ENCODE measurements at regions not wholly inside any gene's neighbourhood (a gene's known extent, or its start where the extent isn't known, plus 50 kb on each side); places are given as distances from the start of the nearest gene placed in this dataset.

DNA sequence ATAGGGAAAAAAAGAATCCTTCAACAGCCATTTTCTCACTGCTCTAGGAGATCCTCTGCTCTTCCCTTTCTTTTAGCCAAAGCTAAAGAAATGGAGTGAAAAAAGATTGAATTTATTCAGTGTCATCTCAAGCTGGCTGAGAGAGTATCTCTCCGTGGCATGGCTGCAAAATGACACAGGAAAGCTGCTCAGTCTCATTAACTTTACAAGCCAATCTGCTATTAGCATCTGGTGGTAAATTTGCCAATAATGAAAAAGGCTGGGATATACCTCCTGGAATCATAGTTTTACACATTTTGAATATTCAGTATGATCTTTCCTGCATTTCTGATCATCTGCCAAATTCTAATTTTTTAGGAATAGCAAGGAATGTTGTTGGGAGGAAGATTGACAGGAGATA, 176.8 kb upstream of the CHRM3 start:
- DNase-seq = no peak

DNA sequence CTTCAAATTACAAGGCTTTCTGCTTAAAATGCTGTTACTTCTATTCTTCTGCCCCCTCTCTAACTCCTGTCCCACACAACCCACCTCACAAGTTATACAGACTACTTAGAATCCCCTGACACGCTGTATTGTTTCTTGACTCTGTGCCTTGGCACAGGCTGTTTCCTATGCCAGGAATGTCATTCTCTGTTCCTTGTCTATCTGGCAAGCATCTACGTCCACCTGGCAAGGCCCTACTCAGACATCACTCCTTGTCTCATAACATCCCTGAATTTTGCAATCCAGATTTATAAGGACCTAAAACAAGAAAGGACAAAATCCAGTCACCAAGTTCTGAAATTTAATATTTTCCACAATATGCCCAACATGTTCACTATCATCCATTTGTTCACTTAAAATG, 182.0 kb upstream of the CHRM3 start:
- DNase-seq = no peak

DNA sequence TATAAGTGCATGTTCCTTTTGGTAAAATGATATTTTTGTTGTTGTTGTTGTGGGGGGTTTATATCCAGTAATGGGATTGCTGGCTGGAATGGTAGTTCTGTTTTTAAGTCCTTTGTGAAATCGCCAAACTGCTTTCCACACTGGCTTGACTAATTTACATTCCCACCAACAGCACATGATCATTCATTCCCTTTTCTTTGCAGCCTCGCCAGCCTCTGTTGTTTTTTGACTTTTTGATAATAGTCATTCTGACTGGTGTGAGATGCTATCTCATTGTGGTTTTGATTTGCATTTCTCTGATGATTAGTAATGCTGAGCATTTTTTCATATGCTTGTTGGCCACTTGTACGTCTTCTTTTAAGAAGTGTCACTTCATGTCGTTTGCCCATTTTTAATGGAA, 188.5 kb upstream of the CHRM3 start:
- no peak for DNase-seq

DNA sequence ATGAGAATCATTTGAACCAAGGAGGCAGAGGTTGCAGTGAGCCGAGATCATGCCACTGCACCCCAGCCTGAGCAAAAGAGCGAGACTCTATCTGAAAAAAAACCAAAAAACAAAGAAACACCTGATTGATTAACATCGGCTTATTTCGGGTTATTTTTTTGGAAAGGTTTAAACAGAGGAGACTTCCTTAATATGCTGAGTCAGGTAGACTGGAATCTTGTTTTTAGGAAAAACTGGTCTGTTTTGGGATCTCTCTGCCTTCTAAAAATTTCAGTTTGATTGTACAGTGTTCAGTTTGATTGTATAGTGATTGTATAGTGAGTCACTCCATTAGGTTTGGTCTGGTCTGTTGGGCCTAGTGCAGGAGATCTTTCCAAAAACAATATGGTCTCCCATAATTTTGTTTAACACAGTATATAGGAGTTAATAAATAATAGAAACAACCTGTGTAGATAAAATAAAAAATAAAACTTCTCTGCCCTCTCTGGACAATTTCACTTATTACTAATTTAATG, 196.3 kb upstream of the CHRM3 start:
- DNase-seq = no peak

DNA sequence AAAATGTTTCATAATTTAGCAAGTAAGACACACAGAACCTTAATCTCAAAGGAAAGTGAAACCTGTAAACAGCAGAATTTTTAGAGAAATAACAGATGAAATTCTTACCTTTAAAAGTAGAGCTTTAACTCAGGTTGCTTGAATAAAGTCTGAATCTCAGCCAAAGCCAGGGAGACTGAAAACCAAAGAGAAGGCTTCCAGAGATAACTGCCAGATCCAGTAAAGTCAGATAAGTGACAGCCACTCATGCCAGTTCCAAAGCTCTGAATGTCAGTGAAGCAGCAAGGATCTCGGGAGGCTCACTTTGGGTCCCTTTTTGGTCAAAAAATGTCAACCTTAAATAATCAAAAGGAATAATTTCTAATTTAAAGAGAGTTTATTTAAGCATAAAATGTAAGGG, 199.9 kb upstream of the CHRM3 start:
- no peak for DNase-seq

DNA sequence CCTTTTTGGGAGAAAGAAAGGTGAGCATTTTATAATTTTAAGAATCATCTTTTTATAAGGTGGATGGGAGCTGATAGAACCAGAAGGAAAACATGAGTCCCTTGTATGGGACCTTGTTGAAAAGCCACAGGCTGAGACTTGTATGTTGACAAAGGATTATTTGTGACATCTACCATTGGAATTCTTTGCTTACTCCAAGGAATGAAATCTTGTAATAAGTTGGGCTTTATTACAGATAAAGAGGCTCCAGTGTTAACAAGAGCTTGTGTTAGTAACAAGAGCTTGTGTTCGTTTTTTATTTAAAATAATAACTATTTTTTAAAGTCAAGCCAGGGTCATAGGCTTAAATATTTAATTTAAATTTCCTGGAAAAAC, 201.1 kb upstream of the CHRM3 start:
- no peak for DNase-seq

DNA sequence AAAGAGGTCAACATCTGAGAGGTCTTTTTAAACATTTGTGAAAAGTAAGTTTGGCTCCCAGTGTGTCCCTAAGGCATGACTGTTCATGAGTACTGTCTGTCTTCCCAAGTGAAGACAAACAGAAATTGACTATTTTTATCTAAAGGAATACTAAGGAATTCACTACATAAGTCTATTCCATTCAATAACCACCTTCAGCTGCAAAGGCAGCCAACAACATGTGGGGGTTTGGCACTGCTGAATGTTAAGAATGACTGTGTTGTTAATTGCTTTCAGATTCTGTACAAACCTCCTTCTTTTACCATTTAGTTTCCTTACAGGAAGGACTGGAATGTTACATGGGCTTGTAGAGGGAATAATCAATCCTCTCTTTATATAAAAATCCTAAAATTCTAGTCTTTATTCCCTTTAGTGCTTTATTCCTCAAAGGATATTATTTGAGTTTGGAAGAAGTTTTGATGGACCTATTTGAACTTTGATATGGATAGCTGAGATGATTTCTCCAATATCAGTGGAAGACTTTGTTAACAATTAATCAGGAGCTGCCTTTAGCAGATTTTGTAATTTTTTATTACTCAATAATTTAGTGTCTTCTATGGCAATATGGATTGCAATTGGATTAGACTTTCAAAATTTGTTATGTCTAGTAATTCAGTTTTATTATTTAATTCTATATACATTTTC, 201.7 kb upstream of the CHRM3 start:
- DNase-seq = no peak

DNA sequence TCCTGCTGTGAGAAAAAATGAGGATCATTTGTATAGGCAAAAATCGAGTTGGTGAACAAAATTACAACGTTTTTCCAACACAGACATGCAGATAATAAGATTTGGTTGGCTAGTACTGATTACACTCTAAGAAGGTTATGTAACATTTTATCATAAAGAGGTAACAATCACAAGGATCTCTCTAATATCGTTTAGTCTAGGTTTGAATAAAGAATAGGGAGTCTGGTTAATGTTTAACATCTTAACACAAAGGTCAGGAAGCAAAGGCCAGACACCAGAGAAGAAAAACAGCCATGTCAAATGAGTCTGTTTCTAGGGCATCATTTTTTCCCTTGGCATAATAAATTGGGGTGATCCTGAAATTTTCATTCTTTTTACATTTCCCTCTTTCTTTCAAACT, 207.4 kb upstream of the CHRM3 start:
- DNase-seq = no peak

DNA sequence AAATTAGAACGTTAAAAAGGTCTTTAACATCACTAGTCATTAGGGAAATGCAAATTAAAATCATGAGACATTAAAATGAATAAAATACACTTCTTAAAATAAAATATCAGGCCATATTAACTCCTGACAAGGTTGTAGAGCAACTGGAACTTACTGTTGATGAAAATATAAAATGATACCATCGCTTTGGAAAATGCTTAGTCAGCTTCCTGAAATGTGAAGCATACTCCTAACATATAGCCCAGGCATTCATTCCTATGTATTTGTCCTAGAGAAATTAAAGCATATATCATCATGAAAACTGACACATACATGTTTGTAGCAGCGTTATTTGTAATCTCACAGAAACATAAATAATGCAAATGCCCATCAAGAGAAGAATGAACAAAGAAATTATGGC, 211.5 kb upstream of the CHRM3 start:
- DNase-seq = no peak

DNA sequence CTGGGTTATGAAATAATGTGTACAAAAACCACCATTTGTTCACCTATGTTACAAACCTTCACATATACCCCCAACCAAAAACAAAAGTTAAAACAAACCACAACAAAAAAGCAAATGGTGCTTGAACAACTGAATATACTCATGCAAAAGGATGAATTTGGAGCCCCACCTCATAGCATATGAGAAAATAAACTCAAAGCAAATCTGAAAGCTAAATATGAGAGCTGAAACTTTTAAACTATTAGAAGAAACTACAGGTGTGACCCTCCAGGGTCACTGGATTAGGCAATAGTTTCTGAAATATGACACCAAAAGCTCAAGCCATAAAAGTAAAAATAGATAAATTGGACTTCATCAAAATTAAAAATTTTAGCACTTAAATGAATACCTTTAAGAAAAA, 215.5 kb upstream of the CHRM3 start:
- no peak for DNase-seq

DNA sequence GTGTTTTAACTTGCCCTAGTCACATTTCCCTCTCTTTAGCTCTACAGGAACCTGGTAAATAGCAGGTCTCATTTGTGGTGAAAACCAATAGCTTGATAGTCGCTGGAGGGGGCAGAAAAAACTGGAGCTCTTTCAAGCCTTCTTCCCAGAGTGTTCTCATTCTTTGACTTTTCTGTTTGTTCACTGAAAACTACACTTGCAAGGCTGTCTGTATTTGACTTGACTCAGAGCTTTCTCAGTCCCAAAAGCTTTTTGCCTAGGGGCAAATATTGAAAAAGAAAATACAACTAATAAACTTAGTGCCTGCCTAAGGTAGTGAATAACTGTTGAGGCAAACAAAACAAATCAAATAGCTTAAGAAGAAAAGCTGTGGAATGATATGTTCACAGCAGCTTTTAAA, 217.1 kb upstream of the CHRM3 start:
- DNase-seq = no peak

DNA sequence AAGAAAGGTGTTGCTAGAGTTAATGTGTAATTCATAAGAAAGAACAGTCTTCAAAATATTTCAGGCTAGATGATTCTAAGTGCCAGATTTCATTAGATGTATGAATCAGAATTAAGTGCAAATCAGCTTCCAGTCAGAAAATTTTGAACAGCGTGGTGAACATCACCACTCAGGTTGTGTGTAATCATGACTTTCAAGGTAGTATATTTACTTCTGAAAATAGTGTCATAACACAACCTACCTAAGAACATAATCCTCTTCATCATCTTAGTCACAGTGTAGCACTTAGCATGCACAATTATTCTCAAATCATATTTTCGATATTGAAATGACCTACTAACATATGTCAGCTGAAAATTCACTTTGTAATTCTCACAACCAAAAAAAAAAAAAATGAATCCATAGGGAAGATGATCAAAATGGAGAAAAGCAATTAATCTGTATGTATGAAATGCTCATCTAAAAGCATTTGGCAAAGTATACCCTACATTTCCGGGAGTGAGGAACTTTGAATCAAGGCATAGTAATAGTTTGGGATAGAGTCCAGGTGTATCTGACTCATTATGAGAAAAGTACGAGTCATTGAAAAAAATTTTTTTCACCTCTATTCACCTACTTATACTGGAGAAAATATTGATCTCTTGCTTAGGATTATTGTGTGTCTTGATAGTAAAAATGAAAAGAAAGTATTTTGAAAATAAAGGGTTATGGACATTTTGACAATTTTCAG, 221.8 kb upstream of the CHRM3 start:
- no peak for DNase-seq

DNA sequence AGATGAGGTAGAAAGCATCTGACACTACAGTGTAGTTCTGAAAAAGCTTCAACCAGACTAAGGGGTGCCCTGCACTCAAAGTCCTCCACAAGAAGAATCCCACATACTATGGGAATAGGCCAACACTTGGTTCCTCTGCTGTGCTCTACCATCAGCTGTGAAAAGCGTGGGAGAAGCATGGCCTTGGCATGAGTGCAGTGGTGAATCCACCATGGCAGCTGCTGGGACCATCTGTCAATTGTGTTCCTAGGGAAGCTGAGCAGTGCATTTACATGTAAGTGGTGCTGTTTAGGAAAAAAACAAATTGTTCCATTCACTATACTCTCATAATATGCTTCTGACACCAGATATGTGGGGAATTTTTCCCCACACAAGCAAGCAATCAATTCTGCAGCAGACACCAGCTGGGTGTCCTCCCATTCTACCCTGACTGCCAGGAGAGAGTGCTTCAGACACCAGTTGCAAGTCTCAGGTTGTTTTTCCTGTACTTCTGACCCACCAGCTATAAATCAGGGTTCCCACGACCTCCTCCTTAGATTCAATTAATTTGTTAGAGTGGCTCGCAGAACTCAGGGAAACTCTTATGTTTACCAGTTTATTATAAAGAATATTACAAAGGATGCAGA, 230.8 kb upstream of the CHRM3 start:
- DNase-seq = no peak

DNA sequence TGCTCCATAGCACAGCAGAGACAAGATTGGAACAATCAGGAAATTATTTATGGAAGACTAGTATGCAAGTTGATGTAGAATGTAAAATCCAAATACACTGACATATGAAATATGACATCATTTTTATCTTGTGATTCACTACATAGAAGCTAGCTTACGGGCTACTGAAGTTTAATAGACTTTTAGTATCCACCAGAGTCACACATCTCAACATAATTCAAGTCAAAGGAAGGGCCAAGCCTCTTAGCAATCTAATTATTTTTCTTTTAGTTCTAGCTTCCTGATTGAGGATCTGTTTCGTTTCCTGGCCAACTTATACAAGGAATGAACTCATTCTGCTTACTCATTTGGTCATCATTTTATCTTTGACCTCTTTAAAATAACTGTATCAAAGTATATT, 234.4 kb upstream of the CHRM3 start:
- DNase-seq = no peak

DNA sequence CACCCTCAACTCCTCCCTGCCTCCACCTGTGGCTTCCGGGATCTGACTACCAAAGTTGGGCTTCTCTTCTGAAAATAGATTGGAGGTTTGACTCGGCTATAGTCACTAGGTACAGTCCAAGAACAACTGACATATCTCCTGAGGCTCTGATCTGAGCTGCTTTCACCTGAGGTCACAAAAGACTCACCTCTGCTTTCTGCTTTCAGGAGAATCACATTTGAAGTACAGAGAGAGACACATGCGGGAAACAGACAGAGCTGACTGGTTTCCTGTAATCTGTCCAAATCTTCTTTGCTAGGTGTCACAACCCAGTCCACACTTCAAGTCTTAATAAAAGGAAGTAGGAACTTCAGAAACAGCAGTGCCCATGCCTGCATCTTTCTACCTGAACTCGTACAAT, 245.4 kb upstream of the CHRM3 start:
- DNase-seq = no peak

DNA sequence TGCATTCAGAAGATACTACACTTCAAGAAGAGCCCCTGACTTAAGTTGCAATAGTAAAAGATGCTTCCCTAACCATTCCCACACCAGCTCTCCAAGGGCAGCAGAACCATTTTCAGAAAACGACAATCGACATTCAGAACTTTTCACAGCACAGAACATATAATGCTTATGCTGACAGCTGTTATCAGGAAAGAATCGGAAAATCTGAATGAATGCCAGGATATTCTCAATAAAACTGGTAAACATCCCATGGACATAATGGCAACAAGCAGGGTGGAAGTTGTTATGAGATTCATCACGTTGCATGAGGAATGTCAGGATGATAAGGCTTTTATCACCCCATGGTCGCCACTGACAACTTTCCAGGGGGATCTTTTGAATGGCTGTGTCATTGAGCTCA, 246.6 kb upstream of the CHRM3 start:
- DNase-seq = no peak

DNA sequence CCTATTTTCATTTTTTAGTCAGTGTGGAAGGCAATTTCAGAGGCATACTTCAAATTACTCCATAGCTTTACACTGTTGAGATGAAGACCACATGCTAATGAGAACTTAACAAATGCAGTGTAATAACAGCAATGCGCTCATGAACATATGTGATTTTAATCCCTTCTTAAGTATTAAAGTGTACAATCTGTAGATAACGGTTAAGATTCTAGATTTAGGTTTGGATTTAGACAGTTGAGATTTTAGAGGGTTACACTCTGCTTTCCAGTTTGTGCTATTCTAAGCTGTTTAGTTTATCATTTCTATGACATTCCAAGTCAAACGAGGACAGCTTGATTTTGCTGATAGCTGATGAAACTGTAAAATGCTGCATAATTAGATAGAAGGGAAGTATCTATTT, 257.8 kb upstream of the CHRM3 start:
- DNase-seq = no peak

DNA sequence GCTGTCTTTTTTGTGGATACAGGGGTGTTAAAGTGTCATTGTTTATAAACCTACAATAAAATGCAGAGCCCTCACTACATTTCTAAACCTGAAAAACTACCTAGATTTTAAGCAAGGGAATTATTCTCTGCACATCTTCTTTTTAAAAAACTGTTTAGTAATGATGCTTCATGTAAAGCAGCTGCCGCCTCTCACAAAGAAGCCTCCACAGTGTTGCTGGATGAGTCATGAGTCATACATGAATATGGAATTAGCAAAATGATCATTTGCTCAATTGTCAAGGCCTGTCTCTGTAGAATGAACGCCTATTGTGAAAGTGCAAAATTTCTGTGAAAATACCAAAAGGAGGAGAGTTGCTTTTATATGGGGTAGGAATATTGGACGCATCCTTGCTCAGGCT, 259.5 kb upstream of the CHRM3 start:
- DNase-seq = no peak

DNA sequence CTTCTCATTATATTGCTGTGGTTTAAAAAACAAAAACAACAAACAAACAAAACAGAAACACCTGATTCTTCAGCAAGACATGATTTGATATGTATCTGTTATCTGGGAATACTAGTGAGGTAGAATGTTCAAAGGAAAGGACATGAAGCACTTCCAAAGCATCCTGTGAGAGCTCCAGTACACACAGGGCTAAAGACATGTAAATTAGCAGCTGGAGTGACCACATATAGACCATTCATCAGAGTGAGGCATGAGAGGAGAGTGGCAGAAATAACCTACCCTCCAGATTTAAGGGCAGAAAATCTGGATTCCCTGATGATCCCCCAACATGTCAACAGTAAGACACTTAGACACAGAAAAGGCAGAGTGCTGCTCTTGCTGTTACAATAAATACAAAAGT, 260.5 kb upstream of the CHRM3 start:
- DNase-seq = no peak

DNA sequence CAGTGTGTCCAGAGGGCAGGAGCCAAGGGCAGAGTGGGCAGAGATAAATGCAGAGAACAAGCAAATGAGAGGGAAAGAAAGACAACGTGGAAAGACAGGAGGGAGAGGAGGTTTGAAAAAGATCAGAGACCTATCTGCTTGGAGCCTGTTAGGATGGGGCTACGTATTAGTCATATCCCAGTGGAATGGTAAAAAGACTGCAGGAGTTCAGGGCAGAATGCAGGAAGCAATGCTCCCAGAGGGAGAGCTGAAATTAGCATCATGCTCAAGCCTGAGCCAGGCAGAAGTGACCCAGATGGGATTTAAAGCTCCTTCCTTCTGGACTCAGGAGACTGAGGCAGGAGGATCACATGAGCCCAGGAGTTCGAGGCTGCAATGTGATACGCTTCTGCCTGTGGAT, 261.3 kb upstream of the CHRM3 start:
- DNase-seq = no peak

DNA sequence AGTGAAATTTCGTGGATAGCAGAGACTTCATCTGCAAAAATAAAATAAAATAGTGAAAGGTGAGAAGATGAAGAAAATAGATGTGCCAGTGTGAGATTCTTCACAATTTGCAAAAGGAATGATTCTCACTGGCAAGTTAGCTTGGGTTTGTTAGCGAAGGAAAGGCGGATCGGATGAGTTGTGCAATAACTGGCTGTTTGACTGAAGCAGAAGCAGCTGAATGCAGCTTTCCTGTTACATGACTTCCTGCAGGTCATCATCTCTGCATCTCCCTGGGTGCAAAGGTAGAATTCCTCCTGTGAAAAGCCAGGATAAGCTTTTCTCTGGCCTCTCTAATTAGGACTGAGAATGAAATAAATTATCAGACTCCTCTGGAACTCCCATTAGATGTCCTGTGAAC, 263.1 kb upstream of the CHRM3 start:
- DNase-seq = no peak

DNA sequence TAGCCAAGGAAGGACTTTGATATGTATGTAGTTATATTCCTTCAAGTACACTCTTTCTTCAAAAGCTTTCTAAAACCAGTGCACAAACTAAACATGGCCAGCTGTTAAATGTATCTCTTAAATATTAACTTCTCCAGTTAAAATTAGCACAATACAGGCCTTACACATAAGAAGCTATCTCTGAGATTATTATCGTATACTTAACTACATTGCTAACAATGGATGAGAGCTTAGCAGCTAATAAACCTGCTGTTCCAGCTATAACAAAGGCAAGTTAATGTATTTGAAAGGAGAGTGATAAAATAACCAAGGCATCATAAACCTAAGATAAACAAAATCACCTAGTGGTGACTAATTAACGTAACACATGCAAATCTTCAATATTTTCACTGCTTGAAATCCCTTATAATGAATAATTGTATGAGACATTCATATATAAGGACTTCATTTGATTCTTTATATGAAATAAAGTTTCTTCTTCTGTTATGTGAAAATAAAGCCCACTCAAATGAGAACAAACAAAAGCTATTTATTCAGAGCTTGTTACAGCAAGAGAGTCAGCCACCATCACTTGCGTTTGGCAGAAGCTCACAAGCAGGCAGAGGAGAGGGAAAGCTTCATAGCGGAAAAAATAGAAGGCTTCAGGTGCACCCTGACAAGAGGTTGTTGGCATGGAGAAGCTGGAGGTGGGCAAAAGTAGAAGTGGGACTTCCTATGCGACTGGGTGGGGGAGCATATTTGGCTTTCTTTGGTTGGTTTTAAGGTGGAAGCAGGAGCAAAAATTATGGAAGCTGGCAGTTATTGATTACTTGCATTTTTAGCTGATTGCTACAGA, 274.1 kb upstream of the CHRM3 start:
- no peak for DNase-seq

DNA sequence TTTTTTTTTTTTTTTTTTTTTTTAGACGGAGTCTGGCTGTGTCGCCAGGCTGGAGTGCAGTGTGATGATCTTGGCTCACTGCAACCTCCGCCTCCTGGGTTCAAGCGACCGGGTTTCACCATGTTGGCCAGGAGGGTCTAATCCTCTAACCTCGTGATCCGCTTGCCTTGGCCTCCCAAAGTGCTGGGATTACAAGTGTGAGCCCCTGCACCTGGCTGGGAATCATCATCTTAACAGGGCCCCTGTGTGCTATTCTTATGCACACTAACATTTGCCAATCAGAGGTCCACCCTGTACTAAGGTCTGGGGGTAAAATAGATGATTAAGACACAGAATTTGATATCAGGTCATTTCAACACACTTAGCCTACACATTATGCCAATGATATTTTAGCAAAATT, 278.7 kb upstream of the CHRM3 start:
- DNase-seq = no peak
